Activated effector memory CD4-positive, alpha-beta T cell treated with anti-CD3 and anti-CD28 coated beads, Interleukin-2, amount 50 U/mL, for 16 hours (primary cell): ENCODE measurements at regions not wholly inside any gene's neighbourhood (a gene's known extent, or its start where the extent isn't known, plus 50 kb on each side); places are given as distances from the start of the nearest gene placed in this dataset.

Experiments used
- DNase-seq: peaks from one replicate; pipeline ENCODE4 v3.0.0-alpha.2; 2020

DNA sequence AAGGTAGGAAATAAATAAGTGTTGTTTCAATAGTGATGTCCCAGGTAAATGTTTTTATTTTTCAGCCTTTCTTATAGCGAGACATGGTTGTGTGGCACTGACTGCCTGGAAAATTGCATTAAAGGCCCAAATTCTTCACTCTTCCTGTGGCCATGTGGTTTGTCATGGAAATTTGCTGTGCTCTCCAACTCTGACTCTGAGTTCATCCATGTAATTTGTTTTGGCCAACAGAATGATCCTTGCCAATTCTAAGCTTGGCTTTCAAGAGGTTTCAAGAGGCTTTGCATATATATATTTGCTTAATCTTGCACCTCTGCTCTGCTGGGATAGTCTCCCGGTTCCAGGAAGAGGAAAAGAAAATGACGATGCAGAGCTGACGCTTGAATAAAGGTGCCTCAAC lies 107.5 kb upstream of the ARHGEF26 start:
- DNase-seq = no peak

DNA sequence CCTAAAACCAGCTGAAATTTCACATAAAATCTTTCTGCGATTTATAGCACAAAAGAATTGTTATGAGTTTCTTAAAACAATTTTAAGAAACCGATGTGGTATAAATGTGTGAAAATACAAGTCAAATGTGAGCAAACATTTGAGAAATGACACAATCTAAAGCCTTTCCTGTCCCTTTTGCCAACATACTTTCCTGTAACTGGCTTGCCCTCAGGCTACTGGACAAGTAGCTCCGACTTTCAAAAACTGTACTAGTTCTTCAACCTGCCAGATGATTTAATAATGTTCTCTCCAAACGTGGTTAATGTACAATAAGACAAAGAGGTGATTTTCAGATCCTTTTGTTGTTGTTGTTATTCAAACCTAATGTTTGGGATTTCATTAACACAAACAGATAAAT lies 105.9 kb upstream of the ARHGEF26 start:
- no peak for DNase-seq

DNA sequence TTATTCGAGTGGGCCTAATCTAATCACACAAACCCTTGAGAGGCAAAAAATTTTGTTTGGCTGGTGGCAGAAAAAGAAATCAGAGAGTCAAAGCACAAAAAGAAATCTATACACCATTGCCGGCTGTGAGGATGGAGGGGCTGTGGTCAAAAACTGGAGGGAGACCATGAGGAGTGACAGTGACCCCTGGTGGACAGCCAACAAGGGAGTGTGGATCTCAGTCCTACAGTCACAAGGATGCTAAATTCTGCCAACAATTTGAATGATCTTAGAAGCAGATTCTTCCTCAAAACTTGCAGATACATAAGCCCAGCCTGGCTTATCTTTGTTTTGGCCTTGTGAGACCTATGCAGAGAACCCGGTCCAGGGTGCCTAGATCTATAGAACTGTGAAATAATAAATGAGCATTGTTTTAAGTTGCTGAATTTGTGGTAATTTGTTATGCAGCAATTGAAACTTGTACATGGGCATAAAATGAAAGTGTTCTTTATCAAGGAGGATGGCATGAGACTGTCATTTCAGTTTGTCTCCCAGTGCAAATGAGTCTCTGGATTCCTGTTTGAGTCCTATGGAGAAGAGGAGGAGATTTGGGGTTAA lies 103.0 kb upstream of the ARHGEF26 start:
- DNase-seq = peak; percentile 66

DNA sequence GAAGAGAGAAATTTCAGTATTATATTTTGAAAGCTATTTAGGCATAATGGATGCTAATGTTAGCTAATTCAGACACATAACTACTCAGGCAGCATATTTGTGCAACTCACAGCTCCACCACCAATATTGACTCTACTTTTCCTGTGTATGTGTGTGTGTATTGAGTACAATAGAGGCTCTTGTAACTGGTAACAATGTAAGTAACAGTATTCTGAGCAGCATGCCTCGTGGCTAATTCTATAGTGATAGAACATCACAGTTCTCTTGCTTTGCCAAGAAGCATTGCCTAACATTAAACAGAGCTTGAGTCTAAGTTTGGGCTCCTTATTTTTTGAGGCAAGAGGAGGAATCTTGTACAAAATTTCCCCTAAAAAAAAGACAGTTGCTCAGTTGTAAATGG lies 98.6 kb upstream of the ARHGEF26 start:
- no peak for DNase-seq

DNA sequence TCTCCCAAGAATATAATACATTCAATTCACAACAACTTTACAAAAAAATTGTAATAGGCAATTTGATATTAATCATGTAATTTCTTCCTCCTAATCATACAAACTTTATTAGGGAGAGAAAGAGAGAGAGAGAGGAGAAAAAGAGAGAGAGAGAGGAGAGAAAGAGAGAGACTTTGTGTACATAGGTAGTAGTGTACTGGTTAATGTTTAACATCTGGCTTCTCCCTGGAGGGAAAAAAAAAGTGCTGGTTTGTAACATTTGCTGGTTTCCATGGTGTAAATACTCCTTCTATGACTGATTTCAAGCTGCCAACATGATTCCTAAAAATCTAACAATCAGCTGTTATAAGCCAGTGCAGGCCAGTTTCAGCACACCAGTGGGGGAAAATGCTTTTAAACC lies 98.0 kb upstream of the ARHGEF26 start:
- DNase-seq = no peak

DNA sequence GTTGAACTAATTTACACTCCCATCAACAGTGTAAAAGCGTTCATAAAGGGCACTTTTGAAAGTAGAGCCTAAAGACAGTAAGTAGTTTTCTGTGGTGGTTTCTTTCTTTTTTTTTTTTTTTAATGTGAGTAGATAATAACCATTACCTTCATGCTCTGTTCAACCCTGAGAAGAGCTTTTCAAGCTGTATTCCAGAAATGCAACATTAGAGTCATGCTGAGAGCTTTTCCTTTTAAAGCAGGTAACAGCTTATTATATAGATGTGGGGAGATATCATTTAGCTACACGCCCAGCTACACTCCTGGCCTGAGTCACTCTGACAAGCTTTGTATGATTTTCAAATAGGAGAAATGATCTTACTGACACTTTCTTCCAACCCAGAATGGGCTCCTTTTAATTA lies 96.2 kb upstream of the ARHGEF26 start:
- no peak for DNase-seq

DNA sequence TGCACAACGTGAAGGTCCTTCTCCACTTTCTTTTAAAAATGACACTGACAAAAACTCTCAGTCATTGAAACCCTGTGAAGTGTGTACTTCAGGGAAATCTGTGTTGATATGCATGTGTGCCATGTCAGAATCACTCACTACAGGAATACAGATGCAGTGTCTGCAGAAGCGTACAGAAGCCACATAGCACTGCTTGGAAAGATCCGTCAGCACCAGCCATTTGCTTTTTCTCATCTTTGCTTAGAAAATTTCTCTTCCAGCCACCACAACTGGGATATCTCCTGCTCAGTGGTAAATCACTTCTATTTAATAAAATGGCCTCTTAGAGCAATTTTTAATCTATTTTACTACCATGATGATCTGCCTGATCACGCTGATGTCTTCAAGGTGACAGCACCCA lies 91.3 kb upstream of the ARHGEF26 start:
- DNase-seq = no peak

DNA sequence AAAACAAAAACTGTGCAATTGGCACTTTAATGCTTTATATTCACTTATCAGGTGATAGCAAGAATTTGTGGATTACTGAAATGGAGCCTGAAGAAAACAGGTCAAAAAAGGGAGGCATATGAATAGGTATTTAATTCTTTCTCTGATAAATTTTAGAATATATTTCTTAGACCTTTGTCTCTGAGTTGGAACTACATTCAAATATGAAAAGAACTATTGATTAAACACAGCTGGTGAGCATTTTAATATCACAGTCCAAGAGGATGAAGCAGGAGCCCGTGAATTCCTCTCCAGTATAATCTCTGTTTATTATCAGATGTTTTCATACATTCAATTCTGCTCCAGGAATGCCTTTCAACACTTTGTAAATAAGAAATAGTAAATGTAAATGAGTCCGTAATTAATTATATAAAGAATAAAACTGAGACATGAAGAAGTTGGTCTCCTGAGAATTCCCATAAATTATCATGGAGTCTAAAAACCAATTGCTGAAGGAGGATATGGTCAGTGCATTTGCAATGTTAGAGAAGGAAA lies 86.3 kb upstream of the ARHGEF26 start:
- no peak for DNase-seq

DNA sequence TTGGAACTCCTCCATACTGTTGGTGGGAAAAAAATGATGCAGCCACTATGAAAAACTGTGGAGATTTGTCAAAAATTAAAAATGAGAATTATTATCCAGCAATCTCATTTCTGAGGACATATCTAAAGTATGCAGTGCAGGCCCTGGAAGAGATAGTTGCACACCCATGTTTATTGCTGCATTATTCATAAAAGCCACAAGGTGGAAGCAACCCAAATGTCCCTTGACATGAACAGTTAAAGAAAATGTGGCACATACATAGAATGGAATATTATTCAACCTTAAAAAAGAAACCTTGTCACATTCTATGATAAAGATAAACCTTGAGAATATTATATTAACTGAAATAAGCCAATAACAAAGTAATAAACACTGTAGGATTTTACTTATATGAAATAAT lies 80.9 kb upstream of the ARHGEF26 start:
- DNase-seq = no peak

DNA sequence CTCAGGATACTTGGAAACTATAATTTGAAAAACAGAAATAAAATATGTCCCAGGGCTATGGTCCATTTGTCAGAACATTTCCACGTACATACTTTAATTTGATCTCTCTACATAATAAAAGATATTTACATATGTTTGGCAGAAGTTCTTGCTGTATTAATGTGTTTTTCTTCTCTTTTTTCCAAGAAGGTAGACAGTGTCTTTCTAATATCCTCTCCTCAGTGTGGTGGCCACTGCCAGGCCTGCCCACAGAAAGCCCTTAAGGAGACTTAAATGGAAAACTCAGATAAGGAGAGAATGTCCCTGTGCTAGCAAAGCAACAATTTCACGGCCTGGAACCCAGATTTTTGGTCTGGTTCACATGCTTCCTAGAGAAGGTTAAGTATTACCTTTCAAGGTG lies 76.5 kb upstream of the ARHGEF26 start:
- no peak for DNase-seq

DNA sequence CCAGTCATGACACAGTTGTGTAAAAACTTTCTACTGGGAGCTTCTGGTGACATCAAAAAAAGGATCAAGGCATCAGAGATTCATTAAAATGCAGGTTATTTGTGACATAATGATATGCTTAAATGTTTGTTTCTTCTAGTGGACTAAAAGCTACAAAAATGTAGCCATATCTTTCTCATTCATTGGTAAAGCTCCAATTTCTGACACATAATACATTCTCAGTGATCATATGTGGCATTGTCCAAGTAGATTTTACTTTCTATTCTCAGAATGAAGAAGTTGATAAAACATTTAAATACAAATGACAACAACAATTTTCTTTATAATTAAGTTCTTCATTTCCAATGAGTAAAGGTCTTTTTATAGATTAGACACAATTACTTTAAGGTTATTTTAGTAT lies 71.0 kb upstream of the ARHGEF26 start:
- no peak for DNase-seq

DNA sequence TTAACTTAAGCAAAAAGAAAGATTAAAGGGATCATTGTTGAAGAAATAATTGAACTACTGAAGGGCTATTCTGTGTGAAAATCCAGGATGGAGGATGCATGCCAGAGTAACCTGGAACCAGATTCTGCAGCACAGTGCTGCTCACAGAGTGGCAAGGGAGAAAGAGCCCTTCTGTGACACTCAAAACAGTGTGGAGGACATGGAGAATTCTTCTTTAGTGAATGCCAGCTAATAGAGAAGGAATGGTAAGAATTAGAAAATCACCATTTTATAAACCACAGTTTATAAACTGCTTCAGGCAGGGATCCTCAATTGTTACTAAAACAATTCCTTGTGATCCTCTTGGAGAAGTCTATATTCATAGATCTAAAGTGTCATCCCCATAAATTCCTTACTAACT lies 70.4 kb upstream of the ARHGEF26 start:
- no peak for DNase-seq

DNA sequence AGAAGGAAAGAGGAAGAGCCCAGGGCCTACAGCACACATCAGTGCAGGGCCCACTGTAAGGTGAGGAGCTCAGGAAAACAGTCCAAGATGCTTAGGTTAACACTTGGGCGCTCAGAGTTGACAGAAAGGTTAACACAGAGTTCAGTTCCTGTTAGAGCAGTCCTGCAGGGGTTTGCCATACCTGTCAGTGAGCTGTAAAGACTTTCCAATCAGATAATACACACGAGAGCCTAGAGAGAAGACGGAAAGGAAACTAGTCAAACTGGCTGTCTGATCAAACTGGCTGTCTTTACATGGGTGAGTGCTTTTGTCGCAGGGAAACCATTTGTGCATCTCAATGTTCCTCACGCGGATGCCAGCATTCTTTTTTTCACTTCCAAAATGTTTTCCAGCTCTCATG lies 61.4 kb upstream of the ARHGEF26 start:
- no peak for DNase-seq

DNA sequence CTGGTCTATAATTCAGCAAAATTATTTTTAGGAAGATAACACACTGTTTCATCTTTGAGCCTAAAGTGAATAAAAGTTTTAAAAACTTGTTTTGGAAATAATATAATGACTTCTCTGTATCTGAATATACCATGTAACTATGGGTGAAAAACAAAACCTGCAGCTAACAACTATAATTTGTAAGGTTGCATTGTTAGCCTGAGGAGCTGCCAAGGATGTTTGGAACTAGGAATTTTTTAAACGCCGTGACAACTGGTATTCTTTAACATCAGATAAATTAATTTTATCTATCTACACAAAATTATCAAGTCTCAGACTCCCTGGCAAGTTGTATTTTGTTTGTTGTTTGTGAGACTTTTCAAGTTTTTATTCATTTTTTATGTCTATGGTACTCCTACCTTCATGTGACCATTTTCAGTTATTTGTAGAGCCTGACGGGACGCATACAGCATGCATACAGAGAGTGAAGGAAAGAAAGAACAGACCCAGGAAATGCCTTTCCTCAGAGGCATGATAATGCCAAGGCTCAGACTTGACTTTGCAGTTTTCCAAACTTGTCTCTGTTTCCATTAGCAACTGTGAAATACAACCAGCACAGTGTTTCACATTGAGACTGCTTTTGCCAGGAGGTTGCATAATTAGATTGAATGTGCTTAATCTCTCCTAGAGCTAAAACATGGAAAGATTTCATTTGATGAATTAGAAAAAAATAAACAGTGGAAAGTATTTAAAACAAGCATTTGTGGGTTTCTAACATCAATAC lies 60.8 kb upstream of the ARHGEF26 start:
- no peak for DNase-seq

DNA sequence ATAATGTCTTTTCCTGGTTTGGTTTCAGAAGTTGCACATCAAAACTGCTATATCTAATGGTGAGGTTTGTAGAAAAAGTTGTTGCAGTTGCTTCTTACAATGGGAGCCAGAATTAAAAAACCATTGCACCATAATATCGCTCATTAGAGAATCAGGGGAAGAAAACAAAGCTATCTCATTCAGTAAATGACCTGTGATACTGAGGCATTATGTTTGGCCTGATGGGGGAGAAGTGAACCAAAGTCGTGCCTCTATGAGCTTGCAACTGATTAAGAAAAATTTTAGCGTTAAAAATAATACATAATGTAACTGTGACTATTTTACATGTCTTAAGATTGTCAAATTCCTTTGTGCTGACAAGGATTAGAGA lies 60.2 kb upstream of the ARHGEF26 start:
- DNase-seq = no peak

DNA sequence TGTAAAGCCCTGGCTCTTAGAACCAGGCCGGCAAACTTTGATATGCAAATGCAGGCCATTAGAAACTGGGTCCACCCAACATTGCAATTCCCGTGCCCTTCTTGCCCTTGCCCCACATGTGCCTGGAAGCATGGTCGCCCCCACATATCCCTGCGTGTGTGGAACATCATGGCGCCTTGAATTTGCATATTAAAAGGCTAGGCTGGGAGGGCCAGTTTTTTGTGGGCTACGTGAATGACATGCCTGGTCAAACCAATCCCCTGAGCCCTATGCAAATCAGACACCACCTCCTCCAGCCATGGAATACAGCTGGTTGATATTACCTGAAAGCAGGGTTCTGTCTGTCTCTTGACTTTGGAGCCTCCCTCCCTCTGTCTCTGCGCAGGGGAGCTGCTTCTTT lies 58.7 kb upstream of the ARHGEF26 start:
- DNase-seq = no peak

DNA sequence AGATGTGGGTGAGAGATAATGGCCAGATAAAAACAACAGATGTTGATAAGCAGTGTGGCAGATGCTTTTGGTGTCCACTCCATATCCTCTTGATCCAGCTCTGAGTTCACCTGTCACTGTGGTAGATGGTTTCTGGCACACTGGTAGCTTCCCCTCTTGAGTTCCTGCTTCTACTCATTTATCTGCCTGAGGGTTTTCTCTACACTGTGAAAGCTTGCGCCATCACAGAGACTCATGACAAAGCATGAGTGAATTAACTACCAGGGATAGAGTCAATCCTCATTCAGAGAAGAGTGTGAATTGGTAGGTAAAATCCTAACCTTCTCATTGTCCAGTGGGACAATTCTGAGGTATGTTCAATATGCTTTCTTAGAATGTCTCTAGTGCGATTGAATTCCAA lies 50.0 kb upstream of the ARHGEF26 start:
- no peak for DNase-seq
